HEK293 (cell line): ENCODE measurements at regions not wholly inside any gene's neighbourhood (a gene's known extent, or its start where the extent isn't known, plus 50 kb on each side); places are given as distances from the start of the nearest gene placed in this dataset.

ENCODE experiments used
- CTCF ChIA-PET: fragments of 350-600 bp; formaldehyde crosslinking; extraction: SDS; loops from one replicate; lab custom pipeline; 2021; ENCODE audit warnings: antibody characterized with exemption; lab: Yijun Ruan, JAX
- POLR2A ChIA-PET: fragments of 300-600 bp; formaldehyde crosslinking; extraction: SDS; loops from one replicate; lab custom pipeline; 2020; ENCODE audit warnings: antibody characterized with exemption, inconsistent platforms; lab: Yijun Ruan, JAX
- H3K27ac ChIP-seq: fragments of 200-500 bp; sonication (Bioruptor generic); 2 replicates; pipeline ENCODE4 v1.5.1; 2014; ENCODE audit warnings: low read depth, low read length, control low read depth, inconsistent platforms; ENCODE audit errors: extremely low read depth
- H3K36me3 ChIP-seq, 2 experiments: fragments of 200-500 bp in 1 of 2; sonication (Bioruptor generic) in 1 of 2; 1 replicate in 1 of 2; 2 replicates in 1 of 2; pipeline ENCODE4 v1.5.1; 2014 to 2017; ENCODE audit warnings: inconsistent platforms in 2 of 2, low read length in 2 of 2; ENCODE audit not compliant: control insufficient read depth in 2 of 2, insufficient read depth in 1 of 2
- H3K4me1 ChIP-seq: fragments of 200-500 bp; sonication (Bioruptor generic); 2 replicates; pipeline ENCODE4 v1.5.1; 2014; ENCODE audit warnings: mild to moderate bottlenecking, low read length, inconsistent platforms; ENCODE audit not compliant: control insufficient read depth, insufficient read depth
- H3K4me3 ChIP-seq: 2 replicates; pipeline ENCODE4 v1.5.1; 2011; ENCODE audit warnings: low read depth, mild to moderate bottlenecking, control low read depth, low read length, moderate library complexity
- H3K9me3 ChIP-seq: fragments of 200-500 bp; sonication (Bioruptor generic); 2 replicates; pipeline ENCODE4 v1.5.1; 2014; ENCODE audit warnings: low read depth, low read length, inconsistent platforms; ENCODE audit not compliant: control insufficient read depth, insufficient read depth
- FEZF1 ChIP-seq: fragments of 450-650 bp; formaldehyde crosslinking; IDR thresholded peaks from 2 replicates; pipeline ENCODE4 v1.5.1; 2016; ENCODE audit warnings: missing biosample characterization, missing genetic modification characterization
- HOXD13 ChIP-seq: sonication (generic); formaldehyde crosslinking; IDR thresholded peaks from 2 replicates; pipeline ENCODE4 v1.8.0; 2022; ENCODE audit warnings: missing genetic modification reagents, borderline replicate concordance
- KLF10 ChIP-seq: fragments of 450-650 bp; IDR thresholded peaks from 2 replicates; pipeline ENCODE4 v1.5.1; 2018; ENCODE audit warnings: missing biosample characterization, mild to moderate bottlenecking, missing genetic modification characterization
- SCRT1 ChIP-seq: fragments of 450-650 bp; formaldehyde crosslinking; IDR thresholded peaks from 2 replicates; pipeline ENCODE4 v1.5.1; 2016; ENCODE audit warnings: missing biosample characterization, missing genetic modification characterization, borderline replicate concordance
- ZBTB48 ChIP-seq: fragments of 450-650 bp; formaldehyde crosslinking; IDR thresholded peaks from 2 replicates; pipeline ENCODE4 v1.5.1; 2016; ENCODE audit warnings: missing biosample characterization, missing genetic modification characterization
- ZFP37 ChIP-seq: fragments of 450-650 bp; formaldehyde crosslinking; IDR thresholded peaks from 2 replicates; pipeline ENCODE4 v1.5.1; 2016; ENCODE audit warnings: missing biosample characterization, missing genetic modification characterization
- ZIC2 ChIP-seq: fragments of 450-650 bp; formaldehyde crosslinking; IDR thresholded peaks from 2 replicates; pipeline ENCODE4 v1.5.1; 2016; ENCODE audit warnings: missing biosample characterization, missing genetic modification characterization
- ZNF10 ChIP-seq: fragments of 450-650 bp; formaldehyde crosslinking; IDR thresholded peaks from 2 replicates; pipeline ENCODE4 v1.5.1; 2017; ENCODE audit warnings: missing biosample characterization, missing genetic modification characterization
- ZNF2 ChIP-seq: fragments of 450-650 bp; formaldehyde crosslinking; IDR thresholded peaks from 2 replicates; pipeline ENCODE4 v1.5.1; 2016; ENCODE audit warnings: missing biosample characterization, missing genetic modification characterization
- ZNF341 ChIP-seq: fragments of 450-650 bp; formaldehyde crosslinking; IDR thresholded peaks from 2 replicates; pipeline ENCODE4; 2016; ENCODE audit warnings: low read depth, missing biosample characterization, missing genetic modification characterization
- ZNF433 ChIP-seq: fragments of 450-650 bp; formaldehyde crosslinking; IDR thresholded peaks from 2 replicates; pipeline ENCODE4 v1.5.1; 2016; ENCODE audit warnings: missing biosample characterization, missing genetic modification characterization, low read depth
- ZNF549 ChIP-seq: fragments of 450-650 bp; IDR thresholded peaks from 2 replicates; pipeline ENCODE4 v1.5.1; 2018; ENCODE audit warnings: missing biosample characterization, missing genetic modification characterization, mild to moderate bottlenecking, inconsistent platforms, moderate library complexity
- ZNF585B ChIP-seq: fragments of 450-650 bp; formaldehyde crosslinking; IDR thresholded peaks from 2 replicates; pipeline ENCODE4 v1.5.1; 2016; ENCODE audit warnings: missing biosample characterization, missing genetic modification characterization
- ZNF621 ChIP-seq: fragments of 450-650 bp; formaldehyde crosslinking; IDR thresholded peaks from 2 replicates; pipeline ENCODE4 v1.5.1; 2017; ENCODE audit warnings: missing biosample characterization, missing genetic modification characterization
- ZNF76 ChIP-seq: fragments of 450-650 bp; formaldehyde crosslinking; IDR thresholded peaks from 2 replicates; pipeline ENCODE4; 2016; ENCODE audit warnings: low read depth, missing biosample characterization, missing genetic modification characterization, borderline replicate concordance
- ZNF785 ChIP-seq: fragments of 450-650 bp; formaldehyde crosslinking; IDR thresholded peaks from 2 replicates; pipeline ENCODE4 v1.5.1; 2016; ENCODE audit warnings: missing biosample characterization, missing genetic modification characterization
- ZNF792 ChIP-seq: fragments of 450-650 bp; formaldehyde crosslinking; IDR thresholded peaks from 2 replicates; pipeline ENCODE4 v1.5.1; 2016; ENCODE audit warnings: missing biosample characterization, missing genetic modification characterization
- ZNF830 ChIP-seq: fragments of 450-650 bp; IDR thresholded peaks from 2 replicates; pipeline ENCODE4 v1.5.0; 2018; ENCODE audit warnings: missing biosample characterization, missing genetic modification characterization, low read depth, mild to moderate bottlenecking, moderate library complexity
- ZNF843 ChIP-seq: fragments of 450-650 bp; formaldehyde crosslinking; IDR thresholded peaks from 2 replicates; pipeline ENCODE4 v1.5.1; 2016; ENCODE audit warnings: missing biosample characterization, missing genetic modification characterization
- TF ChIP-seq, protein P1 (sequence below): fragments of 450-650 bp; formaldehyde crosslinking; IDR thresholded peaks from 2 replicates; pipeline ENCODE4 v1.5.1; 2016; ENCODE audit warnings: missing biosample characterization, missing genetic modification characterization
- TF ChIP-seq, protein P2 (sequence below): fragments of 450-650 bp; IDR thresholded peaks from 2 replicates; pipeline ENCODE4 v1.5.1; 2018; ENCODE audit warnings: missing biosample characterization, missing genetic modification characterization
- TF ChIP-seq, protein P3 (sequence below): fragments of 450-650 bp; formaldehyde crosslinking; IDR thresholded peaks from 2 replicates; pipeline ENCODE4 v1.5.1; 2016; ENCODE audit warnings: missing biosample characterization, missing genetic modification characterization
- TF ChIP-seq, protein P4 (sequence below): fragments of 450-650 bp; IDR thresholded peaks from 2 replicates; pipeline ENCODE4 v1.5.1; 2018; ENCODE audit warnings: missing biosample characterization, mild to moderate bottlenecking, missing genetic modification characterization

DNA sequence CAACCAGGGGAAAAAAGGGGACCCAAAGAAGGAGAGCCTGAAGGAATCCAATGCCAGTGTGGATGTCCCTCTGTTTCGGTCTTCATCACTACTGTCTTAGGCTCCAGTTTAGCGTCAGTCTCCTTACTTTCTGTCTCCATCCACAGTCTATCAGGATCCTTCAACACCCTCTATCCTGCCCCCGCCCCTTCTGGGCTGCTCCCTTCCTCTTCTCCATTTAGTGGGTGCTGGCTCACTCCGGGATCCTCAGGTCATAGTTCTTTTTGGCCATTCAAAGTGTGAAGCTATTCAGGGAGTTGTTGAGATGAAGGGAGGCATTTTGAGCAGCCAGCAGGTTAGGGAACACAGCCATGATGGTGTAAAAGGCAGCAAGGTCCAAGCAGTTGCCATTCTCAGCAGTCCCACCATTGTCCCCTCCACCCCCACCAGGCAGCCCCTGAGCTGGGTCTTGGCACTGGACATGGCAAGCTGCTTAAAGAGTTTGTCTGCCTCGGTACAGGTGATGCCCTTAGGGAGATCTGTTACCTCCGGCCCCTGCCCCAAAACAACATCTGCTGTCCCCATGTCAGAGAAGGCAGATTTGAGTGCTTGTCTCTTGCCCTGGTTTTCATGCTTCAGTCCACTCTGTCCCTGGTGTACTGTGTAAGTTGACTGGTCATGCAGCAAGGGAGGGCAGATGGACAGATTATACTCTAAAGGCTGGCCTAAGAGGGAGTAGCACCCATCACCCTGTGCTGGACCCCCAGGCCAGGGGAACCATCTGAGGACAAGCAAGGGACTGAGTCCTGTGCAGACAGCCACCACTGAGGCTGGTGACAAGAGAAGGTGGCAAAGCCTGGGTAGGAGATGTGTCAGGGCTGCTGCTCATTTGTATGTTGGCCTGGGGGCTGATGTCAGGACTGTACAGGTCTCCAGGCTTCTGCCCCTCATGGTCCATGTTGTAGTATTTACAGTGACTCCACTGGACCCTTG lies 842.0 kb downstream of the HACE1 start (continued):
- TF ChIP-seq, protein P1, sequence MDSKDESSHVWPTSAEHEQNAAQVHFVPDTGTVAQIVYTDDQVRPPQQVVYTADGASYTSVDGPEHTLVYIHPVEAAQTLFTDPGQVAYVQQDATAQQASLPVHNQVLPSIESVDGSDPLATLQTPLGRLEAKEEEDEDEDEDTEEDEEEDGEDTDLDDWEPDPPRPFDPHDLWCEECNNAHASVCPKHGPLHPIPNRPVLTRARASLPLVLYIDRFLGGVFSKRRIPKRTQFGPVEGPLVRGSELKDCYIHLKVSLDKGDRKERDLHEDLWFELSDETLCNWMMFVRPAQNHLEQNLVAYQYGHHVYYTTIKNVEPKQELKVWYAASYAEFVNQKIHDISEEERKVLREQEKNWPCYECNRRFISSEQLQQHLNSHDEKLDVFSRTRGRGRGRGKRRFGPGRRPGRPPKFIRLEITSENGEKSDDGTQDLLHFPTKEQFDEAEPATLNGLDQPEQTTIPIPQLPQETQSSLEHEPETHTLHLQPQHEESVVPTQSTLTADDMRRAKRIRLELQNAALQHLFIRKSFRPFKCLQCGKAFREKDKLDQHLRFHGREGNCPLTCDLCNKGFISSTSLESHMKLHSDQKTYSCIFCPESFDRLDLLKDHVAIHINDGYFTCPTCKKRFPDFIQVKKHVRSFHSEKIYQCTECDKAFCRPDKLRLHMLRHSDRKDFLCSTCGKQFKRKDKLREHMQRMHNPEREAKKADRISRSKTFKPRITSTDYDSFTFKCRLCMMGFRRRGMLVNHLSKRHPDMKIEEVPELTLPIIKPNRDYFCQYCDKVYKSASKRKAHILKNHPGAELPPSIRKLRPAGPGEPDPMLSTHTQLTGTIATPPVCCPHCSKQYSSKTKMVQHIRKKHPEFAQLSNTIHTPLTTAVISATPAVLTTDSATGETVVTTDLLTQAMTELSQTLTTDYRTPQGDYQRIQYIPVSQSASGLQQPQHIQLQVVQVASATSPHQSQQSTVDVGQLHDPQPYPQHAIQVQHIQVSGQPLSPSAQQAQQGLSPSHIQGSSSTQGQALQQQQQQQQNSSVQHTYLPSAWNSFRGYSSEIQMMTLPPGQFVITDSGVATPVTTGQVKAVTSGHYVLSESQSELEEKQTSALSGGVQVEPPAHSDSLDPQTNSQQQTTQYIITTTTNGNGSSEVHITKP (tag by site-specific recombination), result no peak
- no peak for TF ChIP-seq ZNF2 (tag by site-specific recombination)

DNA sequence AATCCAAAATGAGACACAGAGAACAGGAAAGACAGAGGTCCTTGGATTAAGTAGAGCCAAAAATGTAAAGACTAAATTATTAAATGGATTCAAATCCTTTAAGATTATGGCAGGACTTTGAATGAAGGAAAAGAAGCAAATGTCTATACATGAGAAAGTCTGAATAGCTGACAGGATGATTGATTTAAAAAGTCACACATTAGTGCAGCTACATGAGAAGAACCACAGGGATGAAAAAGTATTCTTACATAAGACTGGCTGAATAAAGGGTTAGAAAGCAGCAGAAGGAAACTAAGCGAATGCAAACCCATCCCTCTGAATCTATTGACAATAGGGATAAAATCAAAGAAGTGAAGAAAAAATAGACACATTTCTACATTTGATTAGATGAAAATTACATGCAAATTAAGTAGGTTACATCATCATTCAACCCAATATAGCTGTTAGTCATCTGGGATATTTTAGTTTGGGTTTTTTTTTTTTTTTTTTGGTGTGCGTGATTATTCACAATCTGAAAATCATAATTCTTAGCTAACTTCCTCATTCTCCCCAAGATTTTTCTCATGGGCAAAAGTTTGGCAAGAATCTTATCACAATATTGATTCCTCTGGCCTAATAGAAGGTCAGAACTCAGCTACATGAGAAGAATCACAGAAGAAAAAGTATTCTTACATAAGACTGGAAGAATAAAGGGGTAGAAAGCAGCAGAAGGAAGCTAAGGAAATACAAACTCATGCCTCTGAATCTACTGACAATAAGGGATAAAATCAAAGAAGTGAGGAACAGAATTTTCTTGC lies 845.4 kb downstream of the HACE1 start:
- CTCF ChIA-PET, result no interaction called here

DNA sequence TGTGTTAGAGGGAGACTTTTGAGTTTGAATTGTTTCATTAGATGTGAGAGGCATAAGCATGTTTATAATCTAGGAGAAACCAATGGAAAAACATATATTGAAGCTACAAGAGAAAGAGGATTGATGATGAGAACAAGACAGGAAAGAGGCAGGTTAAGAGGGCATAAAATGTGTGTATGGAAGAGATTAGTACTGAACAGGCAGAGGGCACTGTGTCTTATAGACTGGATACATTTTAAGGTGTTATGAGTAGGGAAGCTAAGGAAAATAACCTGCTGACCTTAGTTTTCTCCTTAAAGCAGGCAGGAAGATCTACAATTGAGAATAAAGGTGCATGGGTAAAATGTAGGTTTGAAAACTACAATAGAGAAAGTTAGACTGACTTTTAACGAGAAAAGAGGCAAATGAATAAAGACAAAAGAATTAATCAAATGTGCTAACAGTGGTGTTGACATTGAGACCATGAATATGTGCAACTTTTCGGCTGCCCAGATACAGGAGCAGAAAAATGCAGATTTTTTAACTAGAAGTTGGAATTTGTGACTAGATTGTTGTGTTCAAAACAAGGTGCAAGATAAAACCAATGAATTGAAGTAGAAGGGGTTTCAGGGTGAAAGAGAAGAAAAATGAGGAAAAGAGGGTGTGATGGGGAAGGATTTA lies 846.3 kb downstream of the HACE1 start:
- no peak overlapping the region for H3K27ac ChIP-seq
- POLR2A ChIA-PET, result no interaction called here
- H3K36me3 ChIP-seq, result no peaks in the 10 kb centered on the region
- no peaks in the 10 kb centered on the region for H3K4me1 ChIP-seq
- CTCF ChIA-PET, result no interaction called here
- TF ChIP-seq ZNF830 (tag by site-specific recombination) (no peak), FEZF1 (tag by site-specific recombination) (no peak), ZNF10 (tag by site-specific recombination) (no peak), ZFP37 (tag by site-specific recombination) (no peak), HOXD13 (CRISPR knock-in tag) (no peak), ZBTB48 (tag by site-specific recombination) (no peak), ZNF341 (no peak), SCRT1 (tag by site-specific recombination) (no peak), ZNF621 (tag by site-specific recombination) (no peak), KLF10 (tag by site-specific recombination) (no peak)
- TF ChIP-seq, protein P2, sequence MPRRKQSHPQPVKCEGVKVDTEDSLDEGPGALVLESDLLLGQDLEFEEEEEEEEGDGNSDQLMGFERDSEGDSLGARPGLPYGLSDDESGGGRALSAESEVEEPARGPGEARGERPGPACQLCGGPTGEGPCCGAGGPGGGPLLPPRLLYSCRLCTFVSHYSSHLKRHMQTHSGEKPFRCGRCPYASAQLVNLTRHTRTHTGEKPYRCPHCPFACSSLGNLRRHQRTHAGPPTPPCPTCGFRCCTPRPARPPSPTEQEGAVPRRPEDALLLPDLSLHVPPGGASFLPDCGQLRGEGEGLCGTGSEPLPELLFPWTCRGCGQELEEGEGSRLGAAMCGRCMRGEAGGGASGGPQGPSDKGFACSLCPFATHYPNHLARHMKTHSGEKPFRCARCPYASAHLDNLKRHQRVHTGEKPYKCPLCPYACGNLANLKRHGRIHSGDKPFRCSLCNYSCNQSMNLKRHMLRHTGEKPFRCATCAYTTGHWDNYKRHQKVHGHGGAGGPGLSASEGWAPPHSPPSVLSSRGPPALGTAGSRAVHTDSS (tag by site-specific recombination), result no peak
- no peak overlapping the region for H3K4me3 ChIP-seq
- no peaks in the 10 kb centered on the region for H3K9me3 ChIP-seq

More for the DNA sequence above, 845.4 kb downstream of the HACE1 start:
- no peak overlapping the region for H3K27ac ChIP-seq
- H3K4me3 ChIP-seq, result no peak overlapping the region
- no peaks in the 10 kb centered on the region for H3K9me3 ChIP-seq
- no peaks in the 10 kb centered on the region for H3K4me1 ChIP-seq
- POLR2A ChIA-PET, result no interaction called here
- TF ChIP-seq ZIC2 (tag by site-specific recombination) (no peak), ZNF792 (tag by site-specific recombination) (no peak), ZNF433 (tag by site-specific recombination) (no peak), ZNF785 (tag by site-specific recombination) (no peak), ZBTB48 (tag by site-specific recombination) (no peak), ZNF76 (tag by site-specific recombination) (no peak), ZNF585B (no peak), ZNF843 (tag by site-specific recombination) (no peak), ZNF549 (no peak)
- TF ChIP-seq, protein P3, sequence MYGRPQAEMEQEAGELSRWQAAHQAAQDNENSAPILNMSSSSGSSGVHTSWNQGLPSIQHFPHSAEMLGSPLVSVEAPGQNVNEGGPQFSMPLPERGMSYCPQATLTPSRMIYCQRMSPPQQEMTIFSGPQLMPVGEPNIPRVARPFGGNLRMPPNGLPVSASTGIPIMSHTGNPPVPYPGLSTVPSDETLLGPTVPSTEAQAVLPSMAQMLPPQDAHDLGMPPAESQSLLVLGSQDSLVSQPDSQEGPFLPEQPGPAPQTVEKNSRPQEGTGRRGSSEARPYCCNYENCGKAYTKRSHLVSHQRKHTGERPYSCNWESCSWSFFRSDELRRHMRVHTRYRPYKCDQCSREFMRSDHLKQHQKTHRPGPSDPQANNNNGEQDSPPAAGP (tag by site-specific recombination), result no peak
- TF ChIP-seq, protein P4, sequence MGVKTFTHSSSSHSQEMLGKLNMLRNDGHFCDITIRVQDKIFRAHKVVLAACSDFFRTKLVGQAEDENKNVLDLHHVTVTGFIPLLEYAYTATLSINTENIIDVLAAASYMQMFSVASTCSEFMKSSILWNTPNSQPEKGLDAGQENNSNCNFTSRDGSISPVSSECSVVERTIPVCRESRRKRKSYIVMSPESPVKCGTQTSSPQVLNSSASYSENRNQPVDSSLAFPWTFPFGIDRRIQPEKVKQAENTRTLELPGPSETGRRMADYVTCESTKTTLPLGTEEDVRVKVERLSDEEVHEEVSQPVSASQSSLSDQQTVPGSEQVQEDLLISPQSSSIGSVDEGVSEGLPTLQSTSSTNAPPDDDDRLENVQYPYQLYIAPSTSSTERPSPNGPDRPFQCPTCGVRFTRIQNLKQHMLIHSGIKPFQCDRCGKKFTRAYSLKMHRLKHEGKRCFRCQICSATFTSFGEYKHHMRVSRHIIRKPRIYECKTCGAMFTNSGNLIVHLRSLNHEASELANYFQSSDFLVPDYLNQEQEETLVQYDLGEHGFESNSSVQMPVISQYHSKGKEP (tag by site-specific recombination), result no peak
- H3K36me3 ChIP-seq, result no peaks in the 10 kb centered on the region
